Stimulated activated CD4-positive, alpha-beta T cell treated with anti-CD3 and anti-CD28 coated beads, Interleukin-2, amount 100 ng/mL, for 48 hours (primary cell): ENCODE measurements at regions not wholly inside any gene's neighbourhood (a gene's known extent, or its start where the extent isn't known, plus 50 kb on each side); places are given as distances from the start of the nearest gene placed in this dataset.

Source experiments
- DNase-seq, 2 donors: peaks; one replicate each; pipeline ENCODE4 v3.0.0-alpha.2; 2020

DNA sequence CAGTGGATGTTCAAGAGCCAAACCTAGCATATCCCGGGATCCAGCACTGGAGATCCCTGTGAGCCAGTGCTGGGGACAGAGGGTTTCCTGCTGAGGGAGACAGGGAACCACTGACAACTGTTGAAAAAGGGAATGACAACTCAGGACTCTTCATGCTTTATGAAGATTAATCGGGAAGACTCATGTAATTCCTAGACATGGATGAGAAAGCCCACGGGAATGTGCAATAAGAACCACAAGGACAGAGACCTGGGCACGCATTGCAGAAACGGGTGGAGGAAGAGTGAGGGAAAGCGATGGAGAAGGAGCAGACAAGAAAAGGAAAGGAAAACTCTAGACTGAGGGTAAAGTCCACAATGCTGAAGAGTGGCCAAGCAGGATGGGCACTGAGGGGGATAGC, 296.0 kb downstream of the PCNX1 start:
- DNase-seq, result no peak

DNA sequence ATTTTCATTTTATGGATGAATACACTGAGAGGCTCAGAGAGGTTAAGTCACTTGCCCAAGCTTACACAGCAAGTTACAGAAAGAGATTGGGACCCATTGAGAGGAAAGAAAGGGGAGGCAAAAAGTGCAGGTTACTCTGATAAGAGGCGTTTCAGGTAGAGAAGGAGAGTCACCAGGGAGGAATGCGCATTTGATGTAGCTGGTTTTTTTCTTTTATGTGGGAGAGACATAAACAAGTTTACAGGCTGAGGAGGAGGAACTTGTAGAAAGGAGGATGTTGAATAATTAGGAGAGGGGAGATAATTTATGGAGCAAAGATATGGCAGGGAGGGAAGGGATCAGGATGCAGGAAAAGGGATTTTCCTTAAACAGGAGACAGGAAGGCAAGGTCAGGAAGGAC, 297.0 kb downstream of the PCNX1 start:
- DNase-seq, result no peak

DNA sequence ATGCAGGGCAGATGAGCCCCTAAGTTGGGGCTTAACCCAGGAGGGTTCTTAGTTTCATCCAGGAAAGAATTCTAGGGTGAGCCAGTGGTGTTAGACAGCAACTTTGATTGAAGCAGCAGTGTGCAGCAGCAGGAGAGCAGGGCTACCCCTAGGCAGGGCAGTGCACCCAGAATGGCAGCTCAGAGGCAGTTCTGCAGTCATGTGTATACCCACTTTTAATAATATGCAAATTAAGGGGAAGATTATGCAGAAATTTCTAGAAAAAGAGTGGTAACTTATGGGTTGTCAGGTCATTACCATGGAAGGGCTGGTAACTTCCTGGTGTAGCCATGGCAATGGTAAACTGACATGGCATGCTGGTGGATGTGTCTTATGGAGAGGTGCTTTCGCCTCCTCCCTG, 297.5 kb downstream of the PCNX1 start:
- DNase-seq, result no peak

- DNase-seq, result no peak
These were observed 298.9 kb downstream of the PCNX1 start for GRCh38 chr14:71206123-71206522.

GRCh38 chr14:71206766-71207371, 299.6 kb downstream of the PCNX1 start:
- no peak for DNase-seq

DNA sequence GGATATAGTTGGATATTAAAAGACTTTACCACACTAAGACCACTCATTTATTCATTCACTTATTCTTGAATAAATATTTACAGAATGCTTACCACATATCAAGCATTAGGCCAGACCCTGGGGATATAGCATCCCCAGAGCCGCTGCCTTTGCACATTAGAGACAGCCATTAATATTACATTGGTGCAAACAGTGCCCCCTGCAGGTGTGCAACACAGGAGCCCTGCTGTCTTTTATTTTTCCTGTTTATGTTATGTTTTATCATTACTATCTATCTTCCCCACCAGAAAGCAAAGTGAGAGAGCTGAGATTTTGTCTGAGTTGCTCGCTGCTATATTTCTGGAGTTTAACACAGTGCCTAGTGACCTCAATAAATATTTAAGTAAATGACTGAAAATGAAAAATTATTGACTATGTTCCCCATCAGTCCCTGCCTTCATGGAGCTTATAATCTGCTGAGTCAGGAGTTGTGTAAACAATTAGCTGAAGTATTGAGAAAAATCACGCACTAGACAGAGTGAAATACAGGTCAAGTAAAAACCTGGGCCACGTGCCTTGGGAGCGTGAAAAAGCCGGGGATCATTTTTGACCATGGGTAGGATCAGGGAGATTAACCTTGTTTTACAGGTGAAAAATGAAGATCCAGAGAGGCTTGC, 301.6 kb downstream of the PCNX1 start:
- DNase-seq, result no peak

DNA sequence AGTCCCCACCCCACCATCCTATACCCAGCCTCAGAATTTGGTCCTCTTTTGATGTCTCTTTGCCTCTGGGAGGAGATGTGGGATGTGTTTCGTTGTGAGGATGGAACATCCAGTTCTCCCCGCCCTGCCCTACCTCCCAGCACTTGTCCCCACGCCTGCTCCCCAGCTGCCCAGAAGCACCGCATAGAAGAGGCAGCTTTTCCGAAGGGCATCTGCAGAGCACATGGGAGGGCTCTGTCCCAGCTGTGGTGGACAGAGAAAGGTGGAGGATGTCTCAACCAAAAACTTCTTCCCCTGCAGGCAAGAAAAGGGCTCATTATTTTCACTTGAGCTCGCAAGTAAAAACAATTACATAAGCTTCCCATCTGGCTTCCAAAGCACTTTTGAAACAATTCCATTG, 302.6 kb downstream of the PCNX1 start:
- no peak for DNase-seq

- no peak for DNase-seq
These were observed 304.8 kb downstream of the PCNX1 start for GRCh38 chr14:71212093-71212492.

DNA sequence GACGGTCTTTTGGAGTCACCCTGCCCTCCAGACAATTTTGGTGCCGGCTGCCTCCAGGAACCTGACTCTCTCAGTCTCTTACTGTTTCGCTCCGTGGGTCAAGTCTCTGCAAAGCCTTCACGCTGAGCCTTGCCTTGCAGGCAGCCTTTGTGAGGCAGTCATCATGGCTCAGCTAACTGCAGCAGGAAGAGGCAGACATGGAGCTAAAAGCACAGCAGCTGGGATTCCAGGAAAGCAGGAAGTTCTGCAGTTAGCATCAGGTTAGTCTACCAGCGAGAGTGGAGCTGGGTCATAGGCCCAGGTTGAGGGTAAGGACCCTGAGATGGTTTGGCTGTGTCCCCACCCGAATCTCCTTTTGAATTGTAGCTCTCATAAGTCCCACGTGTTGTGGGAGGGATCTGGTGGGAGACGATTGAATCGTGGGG, 305.4 kb downstream of the PCNX1 start:
- no peak for DNase-seq

DNA sequence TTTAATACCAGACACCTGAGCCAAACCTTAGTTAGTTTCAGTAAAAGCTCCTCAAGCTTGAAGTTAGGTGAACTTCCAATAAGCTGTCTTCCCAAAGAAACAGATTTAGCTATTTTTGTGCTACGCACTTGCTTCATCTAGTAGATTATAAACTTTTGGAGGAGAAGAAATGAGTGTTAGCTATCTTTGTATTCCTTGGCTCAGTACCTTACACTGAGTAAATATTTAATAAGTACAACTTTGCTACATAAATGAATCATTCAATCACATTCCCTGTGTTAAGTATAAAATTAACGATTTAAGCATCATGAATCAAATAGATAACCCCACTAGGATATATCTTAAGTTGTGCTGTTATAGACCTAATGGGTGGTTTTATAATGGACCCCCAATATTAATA, 307.0 kb downstream of the PCNX1 start:
- no peak for DNase-seq

DNA sequence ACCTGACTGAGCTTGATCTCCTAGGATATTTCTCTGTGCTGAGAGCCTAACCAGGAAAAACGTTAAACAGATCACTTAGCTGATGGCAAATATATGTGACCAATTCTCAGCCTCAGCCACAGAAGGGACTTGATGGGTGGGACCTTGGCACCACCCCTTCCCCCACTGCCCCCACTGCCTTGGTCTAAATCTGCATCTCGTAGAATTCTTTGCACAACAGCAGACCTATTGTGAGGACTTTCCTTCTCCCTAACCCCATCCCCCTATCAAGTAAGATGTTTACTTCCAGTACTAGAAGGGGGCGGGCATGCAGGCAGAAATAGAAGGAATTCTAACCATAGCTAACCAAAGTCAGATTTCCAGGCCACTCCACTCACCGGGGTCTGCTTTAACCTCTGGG, 313.2 kb downstream of the PCNX1 start:
- DNase-seq, result no peak

- DNase-seq, result no peak
These were observed 313.9 kb downstream of the PCNX1 start for GRCh38 chr14:71221119-71221518.

- no peak for DNase-seq
These were observed 317.9 kb downstream of the PCNX1 start for GRCh38 chr14:71225113-71225512.

DNA sequence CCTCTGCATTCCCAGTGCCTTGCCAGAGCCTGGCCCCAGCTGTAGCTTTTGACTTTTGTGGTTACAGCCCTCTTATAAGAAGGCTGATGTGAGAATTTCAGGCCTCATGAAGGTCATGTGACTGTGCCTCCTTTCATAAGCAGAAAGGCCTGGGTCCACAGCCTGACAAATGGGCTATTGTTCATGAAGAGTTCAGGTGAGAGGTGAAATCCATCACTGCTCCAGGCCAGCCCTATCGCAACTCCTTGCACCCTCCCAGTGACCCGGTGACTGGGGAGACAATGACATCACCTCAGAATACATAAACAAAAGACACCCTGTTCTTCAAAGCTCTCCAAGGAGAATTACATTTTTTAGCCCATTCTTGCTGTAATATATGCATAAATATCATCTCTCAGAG, 321.5 kb downstream of the PCNX1 start:
- no peak for DNase-seq

- DNase-seq, result no peak
These were observed 322.6 kb downstream of the PCNX1 start for GRCh38 chr14:71229875-71230274.

DNA sequence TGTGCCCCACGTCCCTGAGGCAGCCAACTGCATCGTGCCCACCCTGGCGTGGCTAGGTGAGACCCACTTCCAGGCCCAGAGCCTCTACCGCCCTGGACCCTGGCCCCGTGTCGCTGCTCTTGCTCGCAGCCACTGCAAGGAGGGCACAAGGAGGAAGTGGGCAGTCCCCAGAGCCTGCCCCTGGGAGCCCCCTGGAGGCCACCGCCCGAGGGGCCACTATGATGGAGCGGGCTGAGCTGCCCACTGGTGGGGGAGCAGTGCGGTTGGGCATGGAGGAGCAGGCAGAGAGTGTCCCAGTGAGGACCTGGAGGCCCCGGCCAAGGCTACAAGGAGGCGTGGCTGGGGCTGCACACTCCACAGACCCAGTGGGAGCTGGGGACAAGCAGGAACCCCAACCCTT, 323.6 kb downstream of the PCNX1 start:
- DNase-seq, result no peak

DNA sequence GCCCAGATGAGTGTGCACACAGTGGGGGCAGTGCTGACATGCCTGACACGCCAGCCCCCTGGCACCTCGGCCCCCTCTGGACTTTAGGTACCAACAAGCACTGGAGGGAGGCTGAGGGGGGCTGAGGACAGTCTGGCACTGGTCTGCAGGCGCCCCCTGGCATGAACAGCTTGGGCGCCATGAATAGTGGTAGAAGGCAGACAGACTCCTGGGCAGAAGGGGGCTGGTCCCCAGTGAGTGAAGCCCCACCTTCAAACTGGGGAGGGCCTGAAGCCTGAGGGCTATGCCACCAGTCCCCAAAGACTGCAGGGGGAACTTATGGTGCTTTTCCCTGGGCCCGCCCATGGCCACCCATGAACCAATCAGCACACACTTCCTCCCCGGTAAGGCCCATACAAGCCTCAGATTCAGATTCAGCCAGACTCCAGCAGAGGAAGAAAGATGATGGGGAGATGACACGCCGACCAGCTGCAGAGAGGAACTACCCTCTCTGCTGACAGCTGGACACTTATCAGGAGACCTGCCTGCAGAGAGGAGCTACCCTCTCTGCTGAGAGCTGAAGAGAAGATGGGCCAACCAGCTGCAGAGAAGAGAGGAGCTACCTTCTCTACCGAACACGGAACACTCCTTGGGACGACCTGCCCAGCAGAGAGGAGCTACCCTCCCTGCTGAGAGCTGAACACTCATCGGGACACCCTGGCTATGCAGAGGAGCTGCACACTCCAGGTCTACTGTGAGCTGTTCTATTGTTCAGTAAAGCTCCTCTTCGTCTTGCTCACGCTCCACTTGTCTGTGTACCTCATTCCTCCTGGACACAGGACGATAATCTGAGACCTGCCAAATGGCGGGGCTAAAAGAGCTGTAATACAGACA, 324.5 kb downstream of the PCNX1 start:
- DNase-seq, result no peak

DNA sequence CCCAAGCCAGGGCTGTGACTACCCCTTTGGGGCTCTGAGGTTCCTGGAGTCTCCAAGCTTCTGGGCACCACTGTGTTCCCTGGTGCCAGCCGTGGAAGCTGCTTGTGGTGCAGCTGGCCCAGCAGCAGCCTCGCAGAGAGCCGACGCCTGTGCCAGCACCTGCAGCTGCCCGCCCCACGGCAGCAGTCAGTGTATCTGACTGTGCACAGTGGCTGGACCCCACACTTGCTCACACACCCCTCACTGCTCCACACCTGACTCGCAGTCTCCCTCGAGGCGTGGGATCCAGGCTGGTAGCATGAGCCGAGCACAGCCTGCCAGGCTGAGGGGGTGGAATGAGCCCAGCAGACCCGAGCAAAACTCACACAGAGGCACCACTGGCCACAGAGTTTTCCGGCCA, 325.2 kb downstream of the PCNX1 start:
- no peak for DNase-seq

- DNase-seq, result no peak
These were observed 328.6 kb downstream of the PCNX1 start for GRCh38 chr14:71235875-71236274.

DNA sequence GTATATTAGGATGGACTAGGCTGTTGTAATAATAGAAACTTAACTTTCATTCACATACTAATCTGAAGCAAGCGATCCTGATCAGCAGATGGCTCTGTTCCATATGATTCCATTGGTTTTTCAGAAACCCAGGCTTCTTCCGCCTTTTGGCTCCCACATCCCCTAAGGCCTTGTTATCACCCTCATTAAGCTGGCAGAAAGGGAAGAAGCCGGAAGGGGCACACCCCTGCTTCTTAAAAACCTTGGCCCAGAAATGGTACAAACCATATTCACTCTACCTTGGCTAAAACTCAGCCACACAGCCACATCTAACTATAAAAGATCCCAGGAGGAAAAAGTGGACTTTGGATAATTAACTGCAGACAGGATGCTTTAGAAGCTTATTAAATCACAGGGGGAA, 329.2 kb downstream of the PCNX1 start:
- DNase-seq, result no peak

DNA sequence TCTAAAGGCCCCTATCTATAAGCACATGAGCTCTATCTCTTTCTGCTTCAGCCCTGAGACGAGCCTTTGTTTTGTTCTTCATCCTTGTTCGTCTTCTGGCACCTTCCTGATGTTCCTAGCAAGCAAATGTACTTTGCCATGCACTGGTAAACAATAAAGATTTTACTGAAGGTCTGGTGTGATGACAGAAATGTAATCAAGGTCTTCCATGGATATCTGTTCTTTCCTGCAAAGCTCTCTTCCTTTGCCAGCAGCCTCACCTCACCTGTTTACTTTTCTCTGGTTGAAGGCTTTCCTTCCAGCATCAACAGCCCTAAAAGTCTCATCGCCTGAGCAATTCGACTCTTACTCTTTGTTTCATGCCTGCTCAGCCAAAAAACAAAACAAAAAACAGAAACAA, 330.3 kb downstream of the PCNX1 start:
- no peak for DNase-seq

- no peak for DNase-seq
These were observed 331.6 kb downstream of the PCNX1 start for GRCh38 chr14:71238835-71239234.

DNA sequence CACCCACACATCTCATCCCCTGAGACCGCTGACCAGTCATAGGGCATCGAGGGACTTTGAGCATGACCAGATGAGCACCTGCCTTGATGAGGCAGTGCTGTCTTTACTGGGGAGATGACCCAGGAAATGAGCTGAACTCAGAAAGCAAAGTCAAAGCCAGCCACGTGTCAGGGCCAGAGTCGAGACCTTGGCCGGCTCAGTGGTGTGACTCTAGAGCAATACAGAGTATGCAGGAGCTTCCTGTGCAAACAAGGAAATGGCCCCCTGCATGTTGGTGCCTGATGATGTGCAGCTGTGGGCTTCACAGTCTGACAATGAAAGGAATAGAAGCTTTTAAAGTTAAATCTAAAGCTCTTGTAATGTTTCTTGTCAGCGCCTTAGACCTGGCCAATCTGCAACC, 332.9 kb downstream of the PCNX1 start:
- DNase-seq, result no peak

DNA sequence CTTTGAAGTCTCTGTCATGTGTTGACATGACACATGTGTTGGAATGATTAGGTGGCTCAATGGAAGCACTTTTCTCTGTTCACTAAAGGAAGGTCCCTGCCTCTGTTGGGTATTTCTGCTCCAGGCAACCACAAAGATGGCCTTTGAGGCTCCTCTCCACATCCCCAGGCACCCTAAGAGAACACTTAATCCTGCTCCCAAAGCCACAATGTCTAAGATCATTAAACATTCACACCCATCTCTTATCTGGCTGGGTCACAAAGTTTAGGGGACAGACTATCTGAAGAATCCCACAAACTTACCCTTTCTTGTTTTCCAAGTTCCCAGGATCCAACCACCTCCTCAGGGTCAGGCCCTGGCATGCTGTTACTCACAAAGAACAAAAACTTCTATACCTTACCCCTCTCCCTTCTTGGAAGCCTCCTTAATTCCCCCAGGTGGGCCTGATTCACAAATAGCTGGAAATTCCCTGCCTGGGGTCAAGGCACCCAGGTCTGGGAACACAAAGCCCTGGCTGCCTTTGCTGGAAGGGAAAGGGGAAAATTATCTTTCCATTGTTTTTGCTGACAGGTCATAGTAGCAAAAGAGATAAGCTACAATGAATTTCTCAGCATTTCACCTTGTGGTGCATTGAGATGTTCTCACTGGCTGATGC, 333.7 kb downstream of the PCNX1 start:
- DNase-seq, result no peak
